Sciatic nerve (tissue), 2 donors: ENCODE measurements at regions not wholly inside any gene's neighbourhood (a gene's known extent, or its start where the extent isn't known, plus 50 kb on each side); places are given as distances from the start of the nearest gene placed in this dataset.
"Not testable (repeated sequence)": the region's sequence is repeated elsewhere in the genome, so short reads cannot be mapped to it uniquely, and the experiment has no call there.

Source experiments
- ATAC-seq: fragments of 200-7000 bp; cut with Tn5 transposase; one replicate; pipeline ENCODE4 v1.9.1; 2020; ENCODE audit warnings: mild to moderate bottlenecking, moderate library complexity
- DNase-seq: peaks from one replicate; pipeline ENCODE4 v3.0.0-alpha.2; 2020; ENCODE audit warnings: low spot score
- intact Hi-C: fragments of 100-400 bp; cut with DNase I; formaldehyde crosslinking; loops from one replicate; pipeline ENCODE4 v1.14.2; 2022
- donor health status: DM: no; HTN: no; CAD: no.
- donor health status: DM: no; HTN: no; CAD: no.

GRCh38 chr6:53446151-53446550, 97.4 kb upstream of the ELOVL5 start:
- ATAC-seq (no peak), DNase-seq (no peak)
- intact Hi-C loops: no loop called here

DNA sequence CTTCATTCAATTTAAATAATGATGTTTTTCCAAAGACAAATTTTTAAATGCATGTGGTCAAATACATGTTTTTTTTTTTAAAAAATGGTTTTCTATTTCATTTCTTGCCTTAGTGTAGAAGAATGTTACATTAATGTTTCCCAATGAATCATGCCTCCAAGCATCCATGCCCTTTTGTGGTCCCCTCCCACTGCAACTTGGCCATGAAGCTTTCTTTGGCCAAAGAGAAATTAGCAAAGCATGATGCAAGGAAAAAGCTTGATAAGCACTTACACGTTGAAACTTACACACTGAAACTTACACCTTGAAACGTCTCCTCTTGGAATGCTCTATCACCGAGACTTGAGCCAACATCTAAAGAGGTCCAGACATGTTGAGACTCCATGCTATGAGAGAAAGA, 93.0 kb upstream of the ELOVL5 start:
- no peak for ATAC-seq
- no peak for DNase-seq
- intact Hi-C loops: no loop called here

DNA sequence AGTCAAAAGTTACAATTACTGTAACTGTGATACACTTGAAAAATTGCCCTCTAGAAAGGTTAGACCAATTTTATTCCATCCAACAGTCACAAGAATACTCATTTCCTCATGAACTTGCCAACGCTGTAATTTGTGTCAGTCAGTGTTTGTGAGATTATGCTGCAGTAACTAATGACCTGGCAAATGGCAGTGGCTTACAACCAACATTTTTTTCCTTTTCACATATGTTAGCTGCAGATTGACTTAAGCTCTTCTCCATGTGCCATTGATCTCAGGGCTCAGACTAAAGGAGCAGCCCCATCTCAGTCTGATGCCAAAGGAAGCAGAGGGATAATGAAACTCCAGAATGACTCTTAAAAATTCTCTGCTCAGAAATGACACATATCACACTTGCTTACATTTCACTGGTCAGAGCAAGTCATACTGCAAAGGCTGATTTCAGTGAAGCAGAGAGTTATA, 92.3 kb upstream of the ELOVL5 start:
- ATAC-seq (no peak), DNase-seq (no peak)
- intact Hi-C loops: no loop called here

- no peak for DNase-seq
- intact Hi-C loops: no loop called here
- ATAC-seq: peak; percentile 57
Measured at GRCh38 chr6:53440336-53440945, 91.7 kb upstream of the ELOVL5 start.

DNA sequence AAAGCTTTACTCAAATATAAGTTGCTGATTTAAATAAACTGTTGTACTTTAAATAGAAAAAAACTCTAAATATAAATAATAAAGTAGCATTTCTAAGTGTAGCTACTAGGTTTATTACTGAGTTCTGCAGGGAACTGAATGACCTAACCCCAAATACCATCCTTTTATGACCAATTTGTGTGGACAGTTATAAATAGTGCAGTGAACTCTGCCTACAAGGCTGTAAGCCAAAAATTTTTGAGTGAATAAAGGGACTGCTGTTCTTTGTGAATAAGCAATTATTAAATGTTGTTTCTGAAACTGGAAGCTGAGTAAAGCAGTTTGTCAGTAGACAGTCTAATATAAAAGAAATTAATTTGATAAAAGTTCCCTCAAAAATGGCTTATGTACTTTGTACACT, 90.8 kb upstream of the ELOVL5 start:
- intact Hi-C loops: no loop called here
- DNase-seq (no peak), ATAC-seq (peak; percentile 96)

- no peak for DNase-seq
- peak; percentile 59 for ATAC-seq
- intact Hi-C loops: no loop called here
Measured at GRCh38 chr6:53437557-53438202, 88.9 kb upstream of the ELOVL5 start.

DNA sequence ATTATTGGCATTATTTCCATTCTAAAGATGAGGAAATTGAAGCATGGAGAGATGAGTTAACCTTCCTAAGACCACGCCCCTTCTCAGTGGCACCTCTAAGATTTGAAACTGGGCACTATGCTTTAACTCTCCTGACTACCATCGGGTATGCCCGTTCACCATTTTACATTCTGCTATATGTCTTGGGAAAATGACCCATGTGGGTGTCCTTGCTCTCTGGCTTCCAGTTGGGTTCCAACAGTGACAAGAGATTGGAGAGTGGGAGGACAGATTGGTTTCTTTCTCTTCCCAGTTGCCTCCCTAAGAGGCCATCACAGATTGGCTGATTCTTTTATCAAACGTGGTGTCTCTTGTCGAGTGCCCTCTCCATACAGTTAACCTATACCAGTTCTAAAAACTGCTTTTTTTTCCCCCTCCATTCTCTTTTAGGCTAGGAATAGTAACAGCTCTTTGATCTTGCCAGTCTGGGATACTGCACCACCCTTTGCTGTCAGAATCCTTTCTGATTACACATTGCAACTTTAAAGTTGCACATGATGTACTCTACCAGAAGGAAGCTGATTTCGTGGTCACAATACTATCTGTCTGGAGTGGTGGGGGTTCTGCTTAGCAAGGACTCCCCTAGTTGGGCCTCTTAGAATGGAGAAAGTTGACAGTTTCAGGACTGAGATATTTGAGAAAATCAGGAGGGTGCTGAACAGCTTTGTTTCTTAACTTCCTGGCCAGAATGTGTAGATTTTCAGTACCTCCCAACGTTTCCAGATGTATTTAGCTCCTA, 88.0 kb upstream of the ELOVL5 start:
- intact Hi-C loops: no loop called here
- ATAC-seq (no peak), DNase-seq (no peak)

DNA sequence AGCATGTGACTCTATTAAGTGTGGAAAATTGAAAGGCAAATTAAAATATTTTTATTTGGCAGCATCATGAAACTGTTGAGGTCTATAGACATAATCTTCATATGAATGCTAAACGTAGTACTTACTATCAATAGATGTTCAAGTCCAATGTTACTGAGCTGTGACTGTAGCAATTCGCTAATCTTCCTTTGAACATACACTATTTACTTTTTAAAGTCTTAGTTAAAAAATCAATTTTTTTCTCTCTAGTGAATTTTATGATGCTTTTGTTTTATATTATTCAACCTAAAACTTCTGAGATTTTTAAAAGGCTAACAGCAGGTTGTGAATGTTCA, 85.2 kb upstream of the ELOVL5 start:
- intact Hi-C loops: no loop called here
- ATAC-seq (no peak), DNase-seq (no peak)

- intact Hi-C loops: no loop called here
- no peak for ATAC-seq
Measured at GRCh38 chr6:53433261-53433950, 84.7 kb upstream of the ELOVL5 start.

GRCh38 chr6:53432318-53433161, 83.8 kb upstream of the ELOVL5 start:
- DNase-seq (no peak), ATAC-seq (peak; percentile 81)
- intact Hi-C loops: no loop called here

More at GRCh38 chr6:53433261-53433950, 84.7 kb upstream of the ELOVL5 start:
- no peak for DNase-seq

DNA sequence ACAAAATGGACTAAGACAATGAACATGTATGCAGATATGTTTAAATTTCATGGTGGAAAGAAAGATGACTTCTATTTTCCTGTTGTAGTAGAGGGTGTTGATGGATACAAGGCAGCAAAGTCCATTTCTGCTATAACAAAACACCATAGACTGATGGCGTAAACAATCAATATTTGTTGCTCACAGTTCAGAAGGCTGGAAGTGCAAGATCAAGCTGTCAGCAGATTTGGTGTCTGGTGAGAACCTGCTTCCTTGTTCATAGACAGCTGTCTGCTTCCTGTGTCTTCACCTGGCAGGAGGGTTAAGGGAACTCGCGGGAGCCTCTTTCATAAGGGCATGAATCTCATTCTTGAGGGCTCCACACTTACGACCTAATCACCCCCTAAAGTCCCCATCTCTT, 83.0 kb upstream of the ELOVL5 start:
- no peak for ATAC-seq
- intact Hi-C loops: no loop called here
- DNase-seq: no peak

DNA sequence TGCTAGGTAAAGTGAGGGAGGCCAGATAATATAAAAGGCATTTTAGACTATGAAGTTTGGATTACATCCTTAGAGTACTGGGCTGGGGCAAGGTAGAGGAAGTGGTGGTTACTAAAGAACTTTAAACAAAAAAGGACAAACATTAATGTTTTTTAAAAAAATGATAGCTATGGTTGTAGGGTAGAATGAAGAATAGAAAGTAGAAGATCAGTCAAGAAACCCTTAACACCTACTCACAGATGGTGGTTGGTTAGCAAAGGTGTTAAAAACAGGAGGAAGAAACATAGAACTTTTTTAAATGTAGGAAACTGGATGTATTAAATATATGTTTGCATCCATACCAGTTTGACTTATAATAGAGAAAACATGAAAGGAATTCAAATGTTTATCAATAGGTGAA, 80.7 kb upstream of the ELOVL5 start:
- no peak for ATAC-seq
- intact Hi-C loops: no loop called here
- DNase-seq: no peak

DNA sequence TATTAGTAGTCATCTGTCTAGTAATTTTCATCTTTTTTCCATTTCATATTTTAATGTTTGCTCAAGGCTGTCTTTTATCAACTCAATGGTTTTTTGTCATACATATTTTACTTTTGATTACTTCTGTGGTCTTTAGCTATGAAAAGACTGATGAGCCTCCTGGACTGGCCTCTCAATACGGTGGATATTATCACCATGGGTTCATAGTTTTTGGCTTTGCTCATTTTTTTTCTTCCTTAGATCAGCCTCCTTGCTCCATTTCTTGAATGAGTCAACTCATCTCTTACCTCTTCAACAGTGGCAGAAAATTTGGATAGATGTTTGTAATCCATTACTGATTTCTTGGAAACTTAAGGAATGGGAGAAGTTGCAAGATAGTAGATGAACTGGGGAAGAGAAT, 80.1 kb upstream of the ELOVL5 start:
- intact Hi-C loops: no loop called here
- ATAC-seq: no peak
- no peak for DNase-seq

GRCh38 chr6:53426667-53427270, 78.0 kb upstream of the ELOVL5 start:
- DNase-seq: no peak
- intact Hi-C loops: no loop called here
- no peak for ATAC-seq

- intact Hi-C loops: no loop called here
- DNase-seq: no peak
- no peak for ATAC-seq
Measured at GRCh38 chr6:53426117-53426516, 77.4 kb upstream of the ELOVL5 start.

- intact Hi-C loops: no loop called here
- DNase-seq: no peak
- ATAC-seq: no peak
Measured at GRCh38 chr6:53424976-53425718, 76.4 kb upstream of the ELOVL5 start.

- intact Hi-C loops: no loop called here
- DNase-seq (no peak), ATAC-seq (no peak)
Measured at GRCh38 chr6:53424300-53424699, 75.5 kb upstream of the ELOVL5 start.

DNA sequence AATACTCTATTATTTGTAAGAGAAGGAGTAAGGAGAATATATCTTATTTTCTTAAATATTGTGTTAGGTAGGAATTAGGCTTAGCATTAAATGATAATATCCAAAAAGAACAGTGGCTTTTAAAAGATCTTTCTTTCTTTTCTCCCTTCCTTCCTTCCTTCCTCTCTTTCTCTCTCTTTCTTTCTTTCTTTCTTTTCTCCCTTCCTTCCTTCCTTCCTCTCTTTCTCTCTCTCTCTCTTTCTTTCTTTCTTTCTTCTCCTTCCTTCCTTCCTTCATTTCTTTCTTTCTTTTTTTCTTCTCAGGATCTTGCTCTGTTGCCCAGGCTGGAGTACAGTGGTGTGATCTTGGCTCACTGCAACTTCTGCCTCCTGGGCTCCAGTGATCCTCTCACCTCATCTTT, 74.8 kb upstream of the ELOVL5 start:
- DNase-seq, ATAC-seq, intact Hi-C loops: not testable (repeated sequence)
